ENCODE measurements at regions not wholly inside any gene's neighbourhood (a gene's known extent, or its start where the extent isn't known, plus 50 kb on each side); places are given as distances from the start of the nearest gene placed in this dataset.
A peak's percentile ranks its signal among the peaks of the same experiment; 100 is the strongest.

DNA sequence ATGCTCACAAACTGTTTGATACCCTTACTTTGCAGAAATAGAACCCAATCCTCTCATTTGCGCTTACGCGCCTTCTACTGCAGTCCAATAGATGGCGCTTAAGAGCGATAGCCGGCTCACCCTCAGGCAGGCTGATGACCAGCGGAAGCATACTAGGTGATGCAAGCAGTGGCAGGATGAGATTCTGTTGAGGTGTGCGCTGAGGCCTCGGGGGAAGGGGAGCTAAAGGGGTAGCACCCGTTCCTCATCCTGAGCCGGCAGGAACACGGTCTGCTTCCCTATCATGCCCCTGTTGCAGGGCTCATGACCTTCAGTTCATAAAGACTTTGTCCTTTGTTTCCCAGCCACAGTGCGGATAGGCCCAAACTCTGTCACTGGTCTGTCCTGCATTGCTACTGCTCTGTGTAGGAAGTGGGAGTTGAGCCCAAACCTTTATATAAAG lies 628.9 kb downstream of the TLL1 start:
- TF ChIP-seq, protein P1, sequence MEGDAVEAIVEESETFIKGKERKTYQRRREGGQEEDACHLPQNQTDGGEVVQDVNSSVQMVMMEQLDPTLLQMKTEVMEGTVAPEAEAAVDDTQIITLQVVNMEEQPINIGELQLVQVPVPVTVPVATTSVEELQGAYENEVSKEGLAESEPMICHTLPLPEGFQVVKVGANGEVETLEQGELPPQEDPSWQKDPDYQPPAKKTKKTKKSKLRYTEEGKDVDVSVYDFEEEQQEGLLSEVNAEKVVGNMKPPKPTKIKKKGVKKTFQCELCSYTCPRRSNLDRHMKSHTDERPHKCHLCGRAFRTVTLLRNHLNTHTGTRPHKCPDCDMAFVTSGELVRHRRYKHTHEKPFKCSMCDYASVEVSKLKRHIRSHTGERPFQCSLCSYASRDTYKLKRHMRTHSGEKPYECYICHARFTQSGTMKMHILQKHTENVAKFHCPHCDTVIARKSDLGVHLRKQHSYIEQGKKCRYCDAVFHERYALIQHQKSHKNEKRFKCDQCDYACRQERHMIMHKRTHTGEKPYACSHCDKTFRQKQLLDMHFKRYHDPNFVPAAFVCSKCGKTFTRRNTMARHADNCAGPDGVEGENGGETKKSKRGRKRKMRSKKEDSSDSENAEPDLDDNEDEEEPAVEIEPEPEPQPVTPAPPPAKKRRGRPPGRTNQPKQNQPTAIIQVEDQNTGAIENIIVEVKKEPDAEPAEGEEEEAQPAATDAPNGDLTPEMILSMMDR (IDR thresholded peaks at IDR 0.05), result peak in 2 of 3 experiments; percentile 25 to 32
- no peak for TF ChIP-seq POLR2A (IDR thresholded peaks at IDR 0.05)

Data from testis (tissue), 2 donors.